Peyer's patch (tissue), 4 donors: ENCODE measurements at regions not wholly inside any gene's neighbourhood (a gene's known extent, or its start where the extent isn't known, plus 50 kb on each side); places are given as distances from the start of the nearest gene placed in this dataset.

ENCODE experiments used
- CTCF ChIP-seq, 6 experiments: fragments of 450-650 bp in 4 of 6; fragments of 200-600 bp in 2 of 6; sonication (generic) in 1 of 6; IDR thresholded peaks; one replicate each; pipeline ENCODE4 v1.5.1; 2017 to 2019; ENCODE audit warnings: antibody characterized with exemption in 6 of 6, mild to moderate bottlenecking in 3 of 6, moderate library complexity in 1 of 6
- POLR2A ChIP-seq, 2 donors: fragments of 450-650 bp; IDR thresholded peaks; one replicate each; pipeline ENCODE4 v1.5.1; 2017; ENCODE audit warnings: antibody characterized with exemption in 2 of 2, mild to moderate bottlenecking in 2 of 2, moderate library complexity in 2 of 2

GRCh38 chr9:7554699-7555098 lies 244.9 kb downstream of the DMAC1 start:
- no peak for TF ChIP-seq CTCF (IDR thresholded peaks at IDR 0.05)
- TF ChIP-seq POLR2A (IDR thresholded peaks at IDR 0.05), result no peak
